ENCODE measurements at regions not wholly inside any gene's neighbourhood (a gene's known extent, or its start where the extent isn't known, plus 50 kb on each side); places are given as distances from the start of the nearest gene placed in this dataset.

GRCh38 chr20:19827818-19828217, 69.8 kb downstream of the RIN2 start:
- TF ChIP-seq CREB1 (CRISPR knock-in tag; IDR thresholded peaks at IDR 0.05; ENCODE audit: low read depth), result no peak
- no peak for TF ChIP-seq CTCF (conservative IDR thresholded peaks at IDR 0.05; ENCODE audit: low read depth in 2 of 2)
- TF ChIP-seq REST (IDR thresholded peaks at IDR 0.05; ENCODE audit: unreplicated experiment), result no peak
- TF ChIP-seq EZH2 (IDR thresholded peaks at IDR 0.05; ENCODE audit: low read depth, unreplicated experiment), result no peak
- no peak for TF ChIP-seq ZNF331 (CRISPR knock-in tag; IDR thresholded peaks at IDR 0.05; ENCODE audit: low read depth)
- no peak for TF ChIP-seq EZH2phosphoT487 (IDR thresholded peaks at IDR 0.05; ENCODE audit: unreplicated experiment)
- no peak for TF ChIP-seq POLR2AphosphoS5 (IDR thresholded peaks at IDR 0.05; ENCODE audit: low read depth)
- TF ChIP-seq NANOG (IDR thresholded peaks at IDR 0.05; ENCODE audit: borderline replicate concordance), result no peak
- TF ChIP-seq JUNB (IDR thresholded peaks at IDR 0.05; ENCODE audit: unreplicated experiment), result no peak
- no peak for TF ChIP-seq STAT1 (IDR thresholded peaks at IDR 0.05; ENCODE audit: unreplicated experiment)

Data from GM23338 (cell line).